ENCODE measurements at regions not wholly inside any gene's neighbourhood (a gene's known extent, or its start where the extent isn't known, plus 50 kb on each side); places are given as distances from the start of the nearest gene placed in this dataset.

- ChIA-PET POLR2A (no interaction called here), CTCF (ENCODE audit: unreplicated experiment) (no interaction called here)
- no peak overlapping the region for H2AFZ ChIP-seq (ENCODE audit: low read length)
- H3K9me3 ChIP-seq (ENCODE audit: low read length): no peaks in the 10 kb centered on the region
- DNase-seq (ENCODE audit: low spot score): no peak
- no TSS peak for BruUV-seq (replicated peaks)
- no peaks in the 10 kb centered on the region for H3K36me3 ChIP-seq (ENCODE audit: insufficient read depth, low read length)
- no peaks in the 10 kb centered on the region for H3K79me2 ChIP-seq (ENCODE audit: insufficient read depth, low read depth, low read length)
- no peak for TF ChIP-seq EZH2phosphoT487 (IDR thresholded peaks at IDR 0.05; ENCODE audit: borderline replicate concordance, low read depth, low read length)
- TF ChIP-seq, protein P1, sequence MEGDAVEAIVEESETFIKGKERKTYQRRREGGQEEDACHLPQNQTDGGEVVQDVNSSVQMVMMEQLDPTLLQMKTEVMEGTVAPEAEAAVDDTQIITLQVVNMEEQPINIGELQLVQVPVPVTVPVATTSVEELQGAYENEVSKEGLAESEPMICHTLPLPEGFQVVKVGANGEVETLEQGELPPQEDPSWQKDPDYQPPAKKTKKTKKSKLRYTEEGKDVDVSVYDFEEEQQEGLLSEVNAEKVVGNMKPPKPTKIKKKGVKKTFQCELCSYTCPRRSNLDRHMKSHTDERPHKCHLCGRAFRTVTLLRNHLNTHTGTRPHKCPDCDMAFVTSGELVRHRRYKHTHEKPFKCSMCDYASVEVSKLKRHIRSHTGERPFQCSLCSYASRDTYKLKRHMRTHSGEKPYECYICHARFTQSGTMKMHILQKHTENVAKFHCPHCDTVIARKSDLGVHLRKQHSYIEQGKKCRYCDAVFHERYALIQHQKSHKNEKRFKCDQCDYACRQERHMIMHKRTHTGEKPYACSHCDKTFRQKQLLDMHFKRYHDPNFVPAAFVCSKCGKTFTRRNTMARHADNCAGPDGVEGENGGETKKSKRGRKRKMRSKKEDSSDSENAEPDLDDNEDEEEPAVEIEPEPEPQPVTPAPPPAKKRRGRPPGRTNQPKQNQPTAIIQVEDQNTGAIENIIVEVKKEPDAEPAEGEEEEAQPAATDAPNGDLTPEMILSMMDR (conservative IDR thresholded peaks at IDR 0.05; ENCODE audit: low read length): no peak
- H3K9me2 ChIP-seq (ENCODE audit: insufficient read depth, low read length): no peaks in the 10 kb centered on the region
- H3K4me1 ChIP-seq (ENCODE audit: insufficient read depth, low read length, poor library complexity, severe bottlenecking): no peaks in the 10 kb centered on the region
- no peak overlapping the region for H3K27ac ChIP-seq (ENCODE audit: low read depth, low read length, poor library complexity, severe bottlenecking)
- intact Hi-C loops (cut with micrococcal nuclease; ENCODE audit: unreplicated experiment): no loop called here
- no peak overlapping the region for H3K4me2 ChIP-seq (ENCODE audit: low read length)
- H3K4me3 ChIP-seq (ENCODE audit: low read depth, low read length, poor library complexity, severe bottlenecking): no peak overlapping the region
- H4K20me1 ChIP-seq (ENCODE audit: insufficient read depth, low read length): no peaks in the 10 kb centered on the region
Observed at GRCh38 chr12:59252731-59253130, 332.4 kb upstream of the LRIG3 start.

- H2AFZ ChIP-seq (ENCODE audit: low read length): no peak overlapping the region
- no peak overlapping the region for H3K4me2 ChIP-seq (ENCODE audit: low read length)
- ChIA-PET POLR2A (no interaction called here), CTCF (ENCODE audit: unreplicated experiment) (no interaction called here)
- no peaks in the 10 kb centered on the region for H3K36me3 ChIP-seq (ENCODE audit: insufficient read depth, low read length)
- intact Hi-C loops (cut with micrococcal nuclease; ENCODE audit: unreplicated experiment): no loop called here
- no peak overlapping the region for H3K27ac ChIP-seq (ENCODE audit: low read depth, low read length, poor library complexity, severe bottlenecking)
- DNase-seq (ENCODE audit: low spot score): no peak
- H3K9me2 ChIP-seq (ENCODE audit: insufficient read depth, low read length): no peaks in the 10 kb centered on the region
- no TSS peak for BruUV-seq (replicated peaks)
- no peaks in the 10 kb centered on the region for H3K79me2 ChIP-seq (ENCODE audit: insufficient read depth, low read depth, low read length)
- H3K4me3 ChIP-seq (ENCODE audit: low read depth, low read length, poor library complexity, severe bottlenecking): no peak overlapping the region
- H3K4me1 ChIP-seq (ENCODE audit: insufficient read depth, low read length, poor library complexity, severe bottlenecking): no peaks in the 10 kb centered on the region
- no peaks in the 10 kb centered on the region for H3K9me3 ChIP-seq (ENCODE audit: low read length)
- TF ChIP-seq EZH2phosphoT487 (IDR thresholded peaks at IDR 0.05; ENCODE audit: borderline replicate concordance, low read depth, low read length): no peak
- TF ChIP-seq, protein P1 (conservative IDR thresholded peaks at IDR 0.05; ENCODE audit: low read length): no peak
- H4K20me1 ChIP-seq (ENCODE audit: insufficient read depth, low read length): no peaks in the 10 kb centered on the region
Observed at GRCh38 chr12:59250766-59251165, 330.5 kb upstream of the LRIG3 start.

DNA sequence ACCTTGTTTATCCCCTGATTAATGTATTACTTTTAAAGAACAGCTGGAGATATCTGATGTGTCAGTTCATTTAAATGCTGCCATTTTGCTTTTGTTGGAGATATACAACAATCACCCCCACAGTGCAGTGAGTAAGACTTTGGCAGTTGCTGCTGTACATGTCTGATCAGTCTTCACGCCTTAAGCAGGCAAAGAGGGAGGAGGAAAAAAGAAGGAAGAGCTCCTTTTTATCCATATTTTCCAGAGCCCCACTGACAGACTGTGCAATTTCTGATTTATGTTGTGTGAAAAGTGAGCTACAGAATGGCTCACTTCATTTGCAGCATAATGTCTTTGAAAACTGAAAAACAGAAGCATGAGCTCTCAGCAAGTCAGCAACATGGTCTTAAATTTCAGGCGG is 319.7 kb upstream of the LRIG3 start:
- CTCF ChIA-PET (ENCODE audit: unreplicated experiment): no interaction called here
- POLR2A ChIA-PET: no interaction called here
- intact Hi-C loops (cut with micrococcal nuclease; ENCODE audit: unreplicated experiment): no loop called here
- H3K9me2 ChIP-seq (ENCODE audit: insufficient read depth, low read length): no peaks in the 10 kb centered on the region
- H3K4me2 ChIP-seq (ENCODE audit: low read length): no peak overlapping the region
- no peaks in the 10 kb centered on the region for H4K20me1 ChIP-seq (ENCODE audit: insufficient read depth, low read length)
- no peaks in the 10 kb centered on the region for H3K4me1 ChIP-seq (ENCODE audit: insufficient read depth, low read length, poor library complexity, severe bottlenecking)
- no peaks in the 10 kb centered on the region for H3K79me2 ChIP-seq (ENCODE audit: insufficient read depth, low read depth, low read length)
- H3K36me3 ChIP-seq (ENCODE audit: insufficient read depth, low read length): no peaks in the 10 kb centered on the region
- no peak overlapping the region for H3K27ac ChIP-seq (ENCODE audit: low read depth, low read length, poor library complexity, severe bottlenecking)
- DNase-seq (ENCODE audit: low spot score): no peak
- H3K9me3 ChIP-seq (ENCODE audit: low read length): no peaks in the 10 kb centered on the region
- BruUV-seq (replicated peaks): no TSS peak
- H3K4me3 ChIP-seq (ENCODE audit: low read depth, low read length, poor library complexity, severe bottlenecking): no peak overlapping the region
- H2AFZ ChIP-seq (ENCODE audit: low read length): no peak overlapping the region
- TF ChIP-seq, protein P1 (conservative IDR thresholded peaks at IDR 0.05; ENCODE audit: low read length): no peak
- no peak for TF ChIP-seq EZH2phosphoT487 (IDR thresholded peaks at IDR 0.05; ENCODE audit: borderline replicate concordance, low read depth, low read length)
